Mucosa of stomach (tissue), 1 donor: ENCODE measurements at regions not wholly inside any gene's neighbourhood (a gene's known extent, or its start where the extent isn't known, plus 50 kb on each side); places are given as distances from the start of the nearest gene placed in this dataset.

ENCODE experiments used
- H3K27me3 ChIP-seq: one replicate; pipeline ENCODE4 v1.7.0; 2013; ENCODE audit warnings: mild to moderate bottlenecking, low read length; ENCODE audit not compliant: control insufficient read depth, insufficient read depth
- H3K36me3 ChIP-seq: one replicate; pipeline ENCODE4 v1.7.0; 2013; ENCODE audit warnings: low read length; ENCODE audit not compliant: control insufficient read depth, insufficient read depth
- H3K4me1 ChIP-seq: one replicate; pipeline ENCODE4 v1.7.0; 2013; ENCODE audit warnings: mild to moderate bottlenecking, low read length; ENCODE audit not compliant: control insufficient read depth, insufficient read depth
- H3K4me3 ChIP-seq: one replicate; pipeline ENCODE4 v1.7.0; 2013; ENCODE audit warnings: low read length
- H3K9ac ChIP-seq: one replicate; pipeline ENCODE4 v1.7.0; 2013; ENCODE audit warnings: mild to moderate bottlenecking, low read length, moderate library complexity
- H3K9me3 ChIP-seq: one replicate; pipeline ENCODE4 v1.7.0; 2013; ENCODE audit warnings: mild to moderate bottlenecking, low read length, moderate library complexity; ENCODE audit not compliant: control insufficient read depth
- donor health status: Pancreatic carcinoma.

DNA sequence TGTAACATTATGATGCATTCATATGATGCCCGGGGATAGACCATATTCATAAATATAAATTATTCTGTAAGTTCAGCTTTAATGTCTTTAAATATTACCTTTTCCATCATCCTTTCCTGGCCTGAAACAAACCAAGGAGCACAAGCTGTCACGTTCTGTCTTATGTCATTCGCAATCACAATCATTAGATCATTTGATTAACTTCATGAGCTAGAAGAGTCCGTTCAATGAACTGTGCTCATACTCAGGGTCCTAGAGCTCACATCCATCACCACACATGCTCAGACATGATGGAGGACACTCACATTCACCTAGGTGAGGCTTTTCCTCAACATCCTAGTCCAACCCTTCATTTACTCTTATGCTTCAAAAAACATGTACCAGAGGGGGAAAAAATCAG, 599.0 kb upstream of the ID2 start:
- H3K9me3 ChIP-seq: no peaks in the 10 kb centered on the region
- no peak overlapping the region for H3K9ac ChIP-seq
- no peak overlapping the region for H3K4me3 ChIP-seq

DNA sequence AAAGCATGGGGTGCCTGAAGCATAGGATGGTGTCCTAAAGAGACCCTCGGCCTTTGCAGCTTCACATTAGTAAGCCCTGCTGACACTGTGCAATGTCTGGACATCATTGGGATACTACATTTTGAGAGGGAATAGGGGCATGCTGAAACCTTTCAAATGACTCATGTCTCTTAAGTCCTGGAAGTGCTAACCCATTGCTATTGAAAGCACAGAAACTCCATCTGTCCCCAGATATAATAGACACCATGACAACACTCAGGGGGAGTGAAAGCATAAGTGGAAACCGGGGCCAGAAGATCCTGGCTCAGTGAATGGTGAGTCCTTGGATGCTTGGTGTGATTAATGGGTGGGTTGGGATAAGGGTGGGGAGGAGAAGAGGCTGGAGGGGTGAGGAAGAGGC, 595.5 kb upstream of the ID2 start:
- no peak overlapping the region for H3K4me3 ChIP-seq
- H3K9ac ChIP-seq: no peak overlapping the region
- no peaks in the 10 kb centered on the region for H3K4me1 ChIP-seq
- no peaks in the 10 kb centered on the region for H3K9me3 ChIP-seq
- H3K27me3 ChIP-seq: peaks cover 17% of the 10 kb centered on the region
- H3K36me3 ChIP-seq: no peaks in the 10 kb centered on the region

More for the DNA sequence above, 599.0 kb upstream of the ID2 start:
- H3K36me3 ChIP-seq: no peaks in the 10 kb centered on the region
- peaks cover 2% of the 10 kb centered on the region for H3K27me3 ChIP-seq
- H3K4me1 ChIP-seq: no peaks in the 10 kb centered on the region

DNA sequence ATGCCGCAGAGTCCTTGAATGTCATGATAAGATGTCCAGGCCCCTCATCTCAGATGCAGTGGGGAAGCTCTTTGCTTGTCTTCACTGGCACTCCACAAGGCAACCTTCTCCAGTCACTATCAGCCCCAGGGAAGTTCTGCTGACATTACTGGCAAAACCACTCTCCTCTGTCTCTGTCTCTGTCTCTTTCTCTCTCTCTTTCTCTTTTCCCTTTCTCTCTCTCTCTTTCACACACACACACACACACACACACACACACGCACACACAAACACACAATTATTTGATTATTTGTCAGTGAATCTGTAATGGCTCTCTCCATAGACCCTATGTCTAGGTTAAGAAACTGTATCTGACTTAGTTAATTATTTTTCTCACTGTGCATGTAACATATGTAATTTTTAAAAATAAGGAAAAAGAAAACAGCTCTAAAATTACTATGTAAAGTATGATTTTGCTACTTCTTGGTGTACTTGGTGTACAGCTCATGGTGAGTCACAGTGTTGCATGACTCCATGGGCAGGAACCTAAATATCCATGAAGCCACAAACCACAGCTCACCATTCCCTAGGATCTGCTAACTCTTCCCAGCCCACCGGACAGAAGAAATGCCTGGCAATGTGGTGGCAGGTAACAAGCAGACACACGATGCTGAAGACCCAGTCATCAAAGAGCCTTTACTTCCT, 594.9 kb upstream of the ID2 start:
- Histone ChIP-seq H3K36me3 (no peaks in the 10 kb centered on the region), H3K4me3 (no peak overlapping the region), H3K27me3 (peaks cover 18% of the 10 kb centered on the region)

DNA sequence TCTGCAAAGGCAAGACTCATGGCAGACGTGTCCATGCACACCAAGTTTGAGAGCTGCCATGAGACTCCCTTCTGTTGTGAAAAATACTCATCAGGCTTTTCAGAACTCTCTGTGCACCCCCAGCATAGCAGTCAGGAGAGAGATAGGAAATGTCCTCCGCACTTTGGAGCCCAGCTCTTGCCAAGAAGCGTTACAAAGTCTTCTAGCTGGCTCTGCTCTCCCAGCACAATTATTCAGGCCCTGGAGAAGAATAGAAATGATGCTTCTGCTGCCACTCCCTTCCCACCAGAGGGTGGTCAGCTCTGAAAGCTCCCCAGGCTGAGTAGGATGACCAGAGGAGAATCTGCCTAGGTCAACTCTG, 594.4 kb upstream of the ID2 start:
- no peaks in the 10 kb centered on the region for H3K4me1 ChIP-seq
- H3K9me3 ChIP-seq: no peaks in the 10 kb centered on the region
- H3K27me3 ChIP-seq: peaks cover 18% of the 10 kb centered on the region
- no peak overlapping the region for H3K4me3 ChIP-seq
- H3K9ac ChIP-seq: no peak overlapping the region
- H3K36me3 ChIP-seq: no peaks in the 10 kb centered on the region

More for the DNA sequence above, 594.9 kb upstream of the ID2 start:
- H3K9me3 ChIP-seq: no peaks in the 10 kb centered on the region
- no peak overlapping the region for H3K9ac ChIP-seq
- no peaks in the 10 kb centered on the region for H3K4me1 ChIP-seq

DNA sequence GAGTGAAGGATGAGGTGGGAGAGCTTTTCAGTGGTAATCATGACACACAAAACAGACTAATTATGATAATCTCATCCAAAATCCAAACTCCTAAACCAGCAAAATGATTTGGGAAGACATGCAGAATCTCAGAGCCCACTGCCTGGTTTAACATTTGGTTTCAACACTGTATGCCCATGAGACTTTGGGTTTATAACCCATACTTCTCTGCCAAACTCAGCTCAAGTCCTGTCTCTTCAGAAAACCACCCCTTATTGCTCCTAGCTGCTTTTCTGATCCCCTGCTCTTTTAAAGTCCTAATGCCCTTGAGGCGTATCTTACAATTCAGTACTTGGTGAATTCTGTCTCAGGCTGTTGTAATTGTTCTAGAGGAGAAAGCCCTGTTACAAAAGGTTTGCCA, 593.0 kb upstream of the ID2 start:
- no peaks in the 10 kb centered on the region for H3K36me3 ChIP-seq
- no peak overlapping the region for H3K4me3 ChIP-seq
- H3K4me1 ChIP-seq: no peaks in the 10 kb centered on the region
- no peaks in the 10 kb centered on the region for H3K9me3 ChIP-seq
- H3K27me3 ChIP-seq: peaks cover 22% of the 10 kb centered on the region
- H3K9ac ChIP-seq: no peak overlapping the region

DNA sequence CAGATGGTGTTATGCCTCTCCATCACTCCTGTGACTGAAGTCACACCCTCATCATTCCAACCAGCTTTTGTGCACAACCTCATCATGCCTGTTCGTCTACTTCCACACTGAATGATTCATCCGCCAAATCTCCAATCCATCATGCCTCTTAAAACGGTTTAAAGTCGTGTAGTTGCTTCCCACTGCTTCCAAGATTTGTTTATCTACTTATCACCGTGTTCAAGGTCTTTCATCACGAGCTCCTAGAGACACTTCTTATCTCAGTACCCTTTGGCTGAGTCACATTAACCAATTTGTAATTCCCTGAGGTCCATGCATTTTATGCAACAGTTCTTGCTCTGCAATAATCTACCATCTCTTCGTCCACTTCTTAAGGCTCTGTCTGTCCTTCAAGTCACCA, 592.3 kb upstream of the ID2 start:
- Histone ChIP-seq H3K4me1 (no peaks in the 10 kb centered on the region), H3K9ac (no peak overlapping the region), H3K27me3 (peaks cover 22% of the 10 kb centered on the region), H3K4me3 (no peak overlapping the region), H3K36me3 (no peaks in the 10 kb centered on the region), H3K9me3 (no peaks in the 10 kb centered on the region)

DNA sequence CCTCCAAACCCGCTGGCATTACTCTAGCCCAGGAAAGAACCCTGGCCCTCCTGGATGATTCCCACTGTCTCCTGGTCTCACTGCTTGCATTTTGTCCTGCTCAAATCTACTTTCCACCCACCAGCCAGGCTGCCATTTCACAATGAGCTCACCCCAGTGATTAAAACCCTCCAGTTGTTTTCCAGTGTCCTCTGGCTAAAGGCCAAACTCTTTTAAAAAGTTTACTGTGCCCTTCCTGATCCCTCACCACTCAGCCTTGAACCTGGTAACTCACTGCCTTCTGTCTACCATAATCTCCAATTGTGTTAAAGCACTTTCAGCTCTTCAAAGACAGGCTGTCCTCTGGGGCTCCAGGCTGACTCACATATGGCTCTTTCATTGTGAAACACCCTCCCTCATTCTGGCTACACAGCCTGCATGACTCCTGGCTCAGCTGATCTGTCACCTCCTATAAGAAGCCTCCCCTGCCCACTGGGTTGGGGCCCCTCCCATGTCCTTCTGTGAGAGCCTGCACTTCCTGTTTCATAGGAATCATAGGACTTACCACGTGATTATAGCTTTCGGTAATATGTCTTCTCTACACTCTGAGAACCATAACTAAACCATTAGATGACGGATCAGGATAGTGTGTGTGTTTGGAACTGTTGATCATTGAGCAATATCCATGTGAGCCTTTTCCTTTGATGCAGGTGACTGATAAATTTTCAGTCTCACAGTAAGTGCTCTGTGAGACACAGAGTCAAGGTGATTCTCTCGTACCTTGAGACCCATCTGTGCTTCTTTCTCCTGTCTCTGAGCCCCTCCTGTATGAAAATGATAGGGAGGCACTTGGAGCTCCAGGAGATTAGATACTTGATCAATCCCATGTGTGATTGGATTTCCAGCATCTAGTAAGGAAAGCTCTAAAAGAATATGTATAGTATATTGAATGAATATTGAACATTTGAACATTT, 590.8 kb upstream of the ID2 start:
- Histone ChIP-seq H3K9me3 (no peaks in the 10 kb centered on the region), H3K4me3 (no peak overlapping the region), H3K4me1 (no peaks in the 10 kb centered on the region), H3K9ac (no peak overlapping the region), H3K36me3 (no peaks in the 10 kb centered on the region), H3K27me3 (peaks cover 22% of the 10 kb centered on the region)

DNA sequence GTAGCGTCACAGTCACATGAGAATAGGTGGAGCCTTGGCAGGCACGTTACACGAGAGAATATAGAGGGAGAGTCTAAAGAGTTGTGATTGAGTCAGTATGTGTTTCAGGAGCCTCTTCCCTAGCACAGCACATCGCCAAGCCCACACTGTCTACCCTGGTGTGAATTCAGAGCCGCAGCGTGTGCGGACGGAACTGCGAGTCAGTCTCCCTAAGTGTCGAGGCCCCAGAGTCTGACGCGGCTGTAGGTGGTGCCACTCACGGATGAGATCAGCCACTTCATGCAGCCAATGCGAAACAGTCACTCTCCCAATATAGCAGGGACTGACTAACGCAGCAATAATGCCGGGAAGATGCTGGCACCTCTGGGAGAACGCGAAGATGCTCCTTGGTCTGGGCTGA, 587.3 kb upstream of the ID2 start:
- Histone ChIP-seq H3K27me3 (peaks cover 18% of the 10 kb centered on the region), H3K9ac (no peak overlapping the region), H3K4me3 (no peak overlapping the region), H3K9me3 (no peaks in the 10 kb centered on the region), H3K4me1 (no peaks in the 10 kb centered on the region), H3K36me3 (no peaks in the 10 kb centered on the region)

DNA sequence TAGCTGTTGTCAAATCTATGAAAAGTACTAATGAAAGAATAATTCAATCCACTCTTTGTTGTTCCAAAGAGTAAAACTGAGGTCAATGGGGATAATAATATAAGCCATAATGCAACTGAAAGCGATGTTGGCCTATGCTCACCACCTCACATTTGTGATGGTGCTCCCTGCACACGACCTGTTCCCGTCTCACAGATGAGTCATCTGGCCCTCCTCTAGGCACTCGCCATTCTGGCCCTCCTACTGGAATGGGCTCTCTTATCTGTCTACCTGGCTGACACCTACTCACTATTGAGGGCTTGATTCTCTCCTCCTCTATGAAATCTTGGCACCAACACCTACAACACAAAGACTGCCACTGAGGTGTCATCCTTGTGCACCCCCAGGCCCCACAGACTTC, 585.9 kb upstream of the ID2 start:
- H3K4me3 ChIP-seq: no peak overlapping the region
- peaks cover 25% of the 10 kb centered on the region for H3K27me3 ChIP-seq
- H3K4me1 ChIP-seq: no peaks in the 10 kb centered on the region
- no peak overlapping the region for H3K9ac ChIP-seq
- no peaks in the 10 kb centered on the region for H3K9me3 ChIP-seq
- H3K36me3 ChIP-seq: no peaks in the 10 kb centered on the region

DNA sequence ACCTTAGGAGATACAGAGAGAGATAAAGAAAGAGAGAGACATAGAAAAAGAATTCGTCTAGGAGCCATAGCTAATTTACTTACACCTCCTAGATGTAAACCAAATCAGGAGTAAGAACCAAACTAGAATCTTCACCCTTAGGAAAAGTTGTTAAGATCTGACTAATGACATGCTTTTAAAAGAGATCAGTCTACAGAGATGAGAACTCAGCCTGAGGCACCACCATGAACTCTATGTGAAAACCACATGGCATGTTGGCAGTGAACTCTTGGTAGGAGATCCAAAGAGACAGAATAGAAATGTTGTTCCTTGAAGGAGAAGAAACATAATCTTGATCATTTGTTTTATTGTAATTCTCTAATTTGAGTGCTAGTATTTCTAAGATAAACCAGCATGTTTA, 585.4 kb upstream of the ID2 start:
- Histone ChIP-seq H3K4me1 (no peaks in the 10 kb centered on the region), H3K4me3 (no peak overlapping the region), H3K9ac (no peak overlapping the region), H3K27me3 (peaks cover 22% of the 10 kb centered on the region), H3K36me3 (no peaks in the 10 kb centered on the region), H3K9me3 (no peaks in the 10 kb centered on the region)

DNA sequence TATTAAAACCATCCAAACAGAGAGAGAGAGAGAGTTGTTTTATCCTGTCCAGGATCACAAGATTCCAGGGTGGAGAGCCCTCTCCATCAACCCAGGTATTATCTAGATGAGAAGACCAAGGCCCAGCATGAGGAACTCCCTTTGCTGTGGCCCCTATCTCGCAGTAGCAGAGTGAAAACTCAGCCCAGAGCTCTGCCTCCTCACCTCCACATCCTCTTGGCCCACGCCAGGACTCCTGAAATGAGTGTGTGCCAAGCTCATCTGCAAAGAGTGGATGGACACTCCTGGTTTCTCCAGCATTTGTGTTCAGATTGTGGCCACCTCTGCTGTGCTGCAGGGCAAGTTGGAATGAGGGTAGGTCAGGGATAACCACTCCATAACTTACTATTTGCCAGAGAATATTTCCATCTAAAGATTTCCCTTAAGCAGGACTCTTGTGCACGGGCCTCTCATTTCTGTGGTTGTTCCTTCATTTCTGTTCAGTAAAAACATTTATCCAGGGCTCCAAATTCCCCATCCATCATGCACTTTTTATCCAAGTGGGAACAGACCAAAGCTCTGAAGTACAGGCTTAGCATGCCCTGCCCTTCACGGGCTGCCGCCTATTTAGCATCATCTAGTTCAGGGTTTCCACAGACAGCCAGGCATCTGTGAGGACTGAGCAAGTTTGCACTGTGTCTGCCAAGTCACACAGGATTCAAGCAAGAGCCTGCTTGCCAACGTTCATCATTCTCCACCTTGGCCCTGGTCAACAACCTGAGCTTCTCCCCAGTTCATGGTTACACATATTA, 583.2 kb upstream of the ID2 start:
- H3K27me3 ChIP-seq: peaks cover 28% of the 10 kb centered on the region
- peaks cover 8% of the 10 kb centered on the region for H3K4me1 ChIP-seq
- no peaks in the 10 kb centered on the region for H3K36me3 ChIP-seq
- no peaks in the 10 kb centered on the region for H3K9me3 ChIP-seq
- no peak overlapping the region for H3K4me3 ChIP-seq
- H3K9ac ChIP-seq: no peak overlapping the region

DNA sequence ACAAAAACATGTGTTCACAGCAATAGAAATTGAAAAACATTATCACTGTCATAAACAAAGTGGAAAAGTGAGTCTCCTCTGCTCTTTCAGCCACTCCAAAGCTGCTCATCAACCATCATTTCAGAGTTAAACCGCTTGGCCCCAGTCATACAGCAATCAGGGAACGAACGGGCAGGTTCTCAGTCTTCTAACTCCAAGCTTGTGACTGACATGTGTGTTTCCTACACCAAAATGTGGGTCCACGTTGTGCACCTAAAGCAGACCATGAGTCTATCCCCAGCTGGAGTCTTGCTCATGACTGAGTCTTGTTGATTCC, 582.6 kb upstream of the ID2 start:
- H3K4me1 ChIP-seq: peaks cover 14% of the 10 kb centered on the region
- no peaks in the 10 kb centered on the region for H3K36me3 ChIP-seq
- H3K9ac ChIP-seq: no peak overlapping the region
- no peaks in the 10 kb centered on the region for H3K9me3 ChIP-seq
- H3K4me3 ChIP-seq: no peak overlapping the region
- peaks cover 33% of the 10 kb centered on the region for H3K27me3 ChIP-seq
